Left lung (tissue), 4 donors: ENCODE measurements at regions not wholly inside any gene's neighbourhood (a gene's known extent, or its start where the extent isn't known, plus 50 kb on each side); places are given as distances from the start of the nearest gene placed in this dataset.

Experiments used
- ATAC-seq: fragments of 200-7000 bp; cut with Tn5 transposase; one replicate; pipeline ENCODE4 v1.9.1; 2020; ENCODE audit warnings: moderate library complexity
- DNase-seq, 4 donors: peaks; one replicate each; pipeline ENCODE4 v3.0.0-alpha.2; 2013 to 2020
- H3K27ac ChIP-seq, 2 donors: fragments of 200-600 bp; sonication (generic) in 1 of 2; one replicate each; pipeline versions ENCODE4 v1.5.0 to v1.8.0; 2020 to 2021
- H3K27me3 ChIP-seq, 2 donors: fragments of 200-600 bp; sonication (generic) in 1 of 2; one replicate each; pipeline versions ENCODE4 v1.5.0 to v1.8.0; 2020 to 2021
- H3K36me3 ChIP-seq, 2 donors: fragments of 200-600 bp; sonication (generic) in 1 of 2; one replicate each; pipeline versions ENCODE4 v1.5.0 to v1.8.0; 2020 to 2021
- H3K4me1 ChIP-seq, 2 donors: fragments of 200-600 bp; one replicate each; pipeline ENCODE4 v1.8.0; 2021
- H3K4me3 ChIP-seq, 2 donors: fragments of 200-600 bp; sonication (generic) in 1 of 2; one replicate each; pipeline versions ENCODE4 v1.5.0 to v1.8.0; 2020 to 2021; ENCODE audit warnings: mild to moderate bottlenecking in 1 of 2
- H3K9me3 ChIP-seq, 2 donors: fragments of 200-600 bp; sonication (generic) in 1 of 2; one replicate each; pipeline versions ENCODE4 v1.5.0 to v1.8.0; 2020 to 2021
- intact Hi-C, 2 donors: fragments of 100-400 bp; cut with DNase I; formaldehyde crosslinking; loops; one replicate each; pipeline versions ENCODE4 v1.11.2 to v1.14.2; 2022
- TF ChIP-seq, protein P1 (sequence below), 2 donors: fragments of 200-600 bp; sonication (generic) in 1 of 2; IDR thresholded peaks; one replicate each; pipeline versions ENCODE4 v1.5.0 to v1.8.0; 2021; ENCODE audit warnings: antibody characterized with exemption in 2 of 2
- donor health status: DM: no; HTN: yes; CAD: no.
- donor health status: DM: no; HTN: no; CAD: no.

- H3K36me3 ChIP-seq: no peaks in the 10 kb centered on the region
- TF ChIP-seq, protein P1, sequence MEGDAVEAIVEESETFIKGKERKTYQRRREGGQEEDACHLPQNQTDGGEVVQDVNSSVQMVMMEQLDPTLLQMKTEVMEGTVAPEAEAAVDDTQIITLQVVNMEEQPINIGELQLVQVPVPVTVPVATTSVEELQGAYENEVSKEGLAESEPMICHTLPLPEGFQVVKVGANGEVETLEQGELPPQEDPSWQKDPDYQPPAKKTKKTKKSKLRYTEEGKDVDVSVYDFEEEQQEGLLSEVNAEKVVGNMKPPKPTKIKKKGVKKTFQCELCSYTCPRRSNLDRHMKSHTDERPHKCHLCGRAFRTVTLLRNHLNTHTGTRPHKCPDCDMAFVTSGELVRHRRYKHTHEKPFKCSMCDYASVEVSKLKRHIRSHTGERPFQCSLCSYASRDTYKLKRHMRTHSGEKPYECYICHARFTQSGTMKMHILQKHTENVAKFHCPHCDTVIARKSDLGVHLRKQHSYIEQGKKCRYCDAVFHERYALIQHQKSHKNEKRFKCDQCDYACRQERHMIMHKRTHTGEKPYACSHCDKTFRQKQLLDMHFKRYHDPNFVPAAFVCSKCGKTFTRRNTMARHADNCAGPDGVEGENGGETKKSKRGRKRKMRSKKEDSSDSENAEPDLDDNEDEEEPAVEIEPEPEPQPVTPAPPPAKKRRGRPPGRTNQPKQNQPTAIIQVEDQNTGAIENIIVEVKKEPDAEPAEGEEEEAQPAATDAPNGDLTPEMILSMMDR (IDR thresholded peaks at IDR 0.05): no peak
- ATAC-seq: no peak
Measured at GRCh38 chr5:119828541-119828940, 199.2 kb downstream of the FAM170A start.

GRCh38 chr5:119829341-119829740, 200.0 kb downstream of the FAM170A start:
- no peak overlapping the region for H3K4me3 ChIP-seq
- no peak overlapping the region for H3K27ac ChIP-seq
- ATAC-seq (no peak), DNase-seq (peak in 1 of 4 donors; percentile 2)
- no peaks in the 10 kb centered on the region for H3K27me3 ChIP-seq
- TF ChIP-seq, protein P1 (IDR thresholded peaks at IDR 0.05): no peak
- no peaks in the 10 kb centered on the region for H3K9me3 ChIP-seq
- H3K36me3 ChIP-seq: no peaks in the 10 kb centered on the region
- H3K4me1 ChIP-seq: no peaks in the 10 kb centered on the region
- intact Hi-C loops: no loop called here

More at GRCh38 chr5:119828541-119828940, 199.2 kb downstream of the FAM170A start:
- H3K4me3 ChIP-seq: no peak overlapping the region
- H3K9me3 ChIP-seq: no peaks in the 10 kb centered on the region
- H3K27me3 ChIP-seq: no peaks in the 10 kb centered on the region
- no peaks in the 10 kb centered on the region for H3K4me1 ChIP-seq
- H3K27ac ChIP-seq: no peak overlapping the region
- intact Hi-C loops: no loop called here
- no peak for DNase-seq

DNA sequence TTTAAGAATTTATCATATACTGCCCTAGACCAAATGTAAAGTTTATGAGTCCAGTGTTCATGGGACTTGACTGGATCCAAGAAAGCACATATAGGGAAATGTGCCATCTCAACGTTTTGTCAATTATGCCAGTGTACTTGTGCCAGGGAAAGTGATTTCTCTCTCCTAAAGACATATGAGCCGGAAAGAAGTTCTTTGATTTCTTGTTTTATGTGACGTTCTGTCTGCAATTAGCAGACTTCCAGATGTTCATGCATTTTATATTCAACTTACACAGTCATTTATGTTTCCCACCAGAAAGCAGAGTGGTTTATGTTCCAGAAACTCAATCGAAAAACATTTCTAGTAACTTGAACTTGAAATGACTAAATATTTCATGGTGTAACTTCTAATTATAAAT, 203.8 kb downstream of the FAM170A start:
- TF ChIP-seq, protein P1 (IDR thresholded peaks at IDR 0.05): no peak
- Histone ChIP-seq H3K27me3 (no peaks in the 10 kb centered on the region), H3K4me3 (no peak overlapping the region), H3K9me3 (peaks cover 0 to 2% of the 10 kb centered on the region in 2 donors), H3K27ac (no peak overlapping the region), H3K4me1 (no peaks in the 10 kb centered on the region), H3K36me3 (no peaks in the 10 kb centered on the region)
- no peak for DNase-seq
- intact Hi-C loops: no loop called here
- no peak for ATAC-seq

- Histone ChIP-seq H3K27me3 (no peaks in the 10 kb centered on the region), H3K9me3 (peaks cover 0 to 12% of the 10 kb centered on the region in 2 donors), H3K4me1 (no peaks in the 10 kb centered on the region), H3K36me3 (no peaks in the 10 kb centered on the region), H3K4me3 (no peak overlapping the region), H3K27ac (no peak overlapping the region)
- intact Hi-C loops: no loop called here
- DNase-seq (no peak), ATAC-seq (no peak)
- TF ChIP-seq, protein P1 (IDR thresholded peaks at IDR 0.05): no peak
Measured at GRCh38 chr5:119840175-119840574, 210.8 kb downstream of the FAM170A start.

DNA sequence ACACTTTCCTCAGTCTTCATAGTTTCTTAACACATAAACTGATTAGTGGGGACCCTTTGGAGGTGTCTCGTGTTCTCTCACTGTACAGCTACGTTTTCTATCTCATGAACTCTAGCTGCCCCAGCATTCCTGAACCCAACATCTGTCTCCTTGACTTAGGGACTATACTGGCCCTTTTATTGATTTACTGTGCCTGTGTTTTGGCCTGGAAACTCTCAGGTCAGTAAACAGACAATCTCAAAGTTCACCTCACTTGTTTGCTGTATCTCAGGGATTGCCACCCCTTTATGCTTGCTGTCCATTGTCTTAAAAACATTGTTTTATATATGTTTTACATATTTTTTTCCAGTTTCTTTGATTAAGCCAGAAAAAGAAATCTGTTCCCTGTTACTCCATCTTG, 222.8 kb downstream of the FAM170A start:
- no peak overlapping the region for H3K4me3 ChIP-seq
- no peak for ATAC-seq
- no peaks in the 10 kb centered on the region for H3K4me1 ChIP-seq
- no peak for DNase-seq
- peaks cover 0 to 2% of the 10 kb centered on the region in 2 donors for H3K9me3 ChIP-seq
- H3K27me3 ChIP-seq: no peaks in the 10 kb centered on the region
- intact Hi-C loops: no loop called here
- TF ChIP-seq, protein P1 (IDR thresholded peaks at IDR 0.05): no peak
- no peaks in the 10 kb centered on the region for H3K36me3 ChIP-seq
- no peak overlapping the region for H3K27ac ChIP-seq
